OCI-M2 (cell line): ENCODE measurements at regions not wholly inside any gene's neighbourhood (a gene's known extent, or its start where the extent isn't known, plus 50 kb on each side); places are given as distances from the start of the nearest gene placed in this dataset.
"Not testable (repeated sequence)": the region's sequence is repeated elsewhere in the genome, so short reads cannot be mapped to it uniquely, and the experiment has no call there.

Source experiments
- DNase-seq: peaks from one replicate; lab custom pipeline; 2025; ENCODE audit not compliant: unreplicated experiment; lab: John Stamatoyannopoulos, UW

GRCh38 chr1:195763146-195763906, 844.9 kb downstream of the KCNT2 start:
- DNase-seq, result no peak

- no peak for DNase-seq
These were observed 847.1 kb downstream of the KCNT2 start for GRCh38 chr1:195761104-195761503.

GRCh38 chr1:195756109-195756508, 852.1 kb downstream of the KCNT2 start:
- no peak for DNase-seq

GRCh38 chr1:195754874-195755273, 853.4 kb downstream of the KCNT2 start:
- no peak for DNase-seq

GRCh38 chr1:195754303-195754702, 853.9 kb downstream of the KCNT2 start:
- no peak for DNase-seq

- DNase-seq, result no peak
These were observed 859.3 kb downstream of the KCNT2 start for GRCh38 chr1:195748969-195749368.

GRCh38 chr1:195745189-195746010, 862.8 kb downstream of the KCNT2 start:
- DNase-seq, result no peak

GRCh38 chr1:195744256-195744655, 864.0 kb downstream of the KCNT2 start:
- no peak for DNase-seq

GRCh38 chr1:195740862-195741261, 867.4 kb downstream of the KCNT2 start:
- no peak for DNase-seq

GRCh38 chr1:195738966-195739650, 869.1 kb downstream of the KCNT2 start:
- no peak for DNase-seq

- no peak for DNase-seq
These were observed 873.1 kb downstream of the KCNT2 start for GRCh38 chr1:195735140-195735539.

- no peak for DNase-seq
These were observed 874.4 kb downstream of the KCNT2 start for GRCh38 chr1:195733826-195734225.

GRCh38 chr1:195733408-195733807, 874.8 kb downstream of the KCNT2 start:
- no peak for DNase-seq

- no peak for DNase-seq
These were observed 876.9 kb downstream of the KCNT2 start for GRCh38 chr1:195731385-195731784.

GRCh38 chr1:195723796-195724194, 884.4 kb downstream of the KCNT2 start:
- no peak for DNase-seq

GRCh38 chr1:195722852-195723795, 885.1 kb downstream of the KCNT2 start:
- not testable (repeated sequence) for DNase-seq

GRCh38 chr1:195722146-195722545, 886.1 kb downstream of the KCNT2 start:
- DNase-seq, result not testable (repeated sequence)

GRCh38 chr1:195721210-195721971, 886.8 kb downstream of the KCNT2 start:
- DNase-seq, result no peak

GRCh38 chr1:195717651-195718050, 890.6 kb downstream of the KCNT2 start:
- DNase-seq, result no peak

- no peak for DNase-seq
These were observed 892.6 kb downstream of the KCNT2 start for GRCh38 chr1:195715652-195716051.
